ENCODE measurements at regions not wholly inside any gene's neighbourhood (a gene's known extent, or its start where the extent isn't known, plus 50 kb on each side); places are given as distances from the start of the nearest gene placed in this dataset.

DNA sequence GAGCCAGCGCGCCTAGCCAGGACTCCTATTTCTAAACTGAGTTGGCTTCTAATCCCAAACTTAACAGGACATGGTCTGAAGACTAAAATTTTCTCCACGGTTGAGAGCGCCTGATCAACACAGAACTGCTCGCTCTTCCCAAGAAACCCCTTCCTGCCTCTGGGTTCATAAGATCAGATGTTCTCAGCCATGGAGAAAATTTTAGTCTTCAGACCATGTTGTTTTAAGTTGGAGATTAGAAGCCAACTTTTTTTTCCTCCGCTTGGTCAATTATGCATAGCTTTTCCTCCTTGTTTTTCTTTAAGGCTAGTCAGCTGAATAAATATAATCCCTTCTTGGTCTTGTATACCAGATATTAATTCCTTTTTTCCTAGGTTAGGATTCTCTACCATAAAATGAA lies 356.6 kb upstream of the ADAMTS9 start:
- ATAC-seq (no peak), DNase-seq (ENCODE audit: low spot score) (no peak)
- no peaks in the 10 kb centered on the region for H3K4me1 Mint-ChIP-seq
- ChIA-PET POLR2A (no interaction called here), CTCF (interaction anchor here (0.7 kb wide), 1 partner anchor 214 kb away, joined by 3 read pairs; no protein-coding TSS in a partner anchor)
- H3K9me3 Mint-ChIP-seq = peaks cover 24% of the 10 kb centered on the region
- no peaks in the 10 kb centered on the region for H3K27me3 Mint-ChIP-seq (ENCODE audit: low read depth)
- no peak overlapping the region for H3K4me3 Mint-ChIP-seq
- no peak for TF ChIP-seq RORB (CRISPR knock-in tag; IDR thresholded peaks at IDR 0.05)
- TF ChIP-seq, protein P1, sequence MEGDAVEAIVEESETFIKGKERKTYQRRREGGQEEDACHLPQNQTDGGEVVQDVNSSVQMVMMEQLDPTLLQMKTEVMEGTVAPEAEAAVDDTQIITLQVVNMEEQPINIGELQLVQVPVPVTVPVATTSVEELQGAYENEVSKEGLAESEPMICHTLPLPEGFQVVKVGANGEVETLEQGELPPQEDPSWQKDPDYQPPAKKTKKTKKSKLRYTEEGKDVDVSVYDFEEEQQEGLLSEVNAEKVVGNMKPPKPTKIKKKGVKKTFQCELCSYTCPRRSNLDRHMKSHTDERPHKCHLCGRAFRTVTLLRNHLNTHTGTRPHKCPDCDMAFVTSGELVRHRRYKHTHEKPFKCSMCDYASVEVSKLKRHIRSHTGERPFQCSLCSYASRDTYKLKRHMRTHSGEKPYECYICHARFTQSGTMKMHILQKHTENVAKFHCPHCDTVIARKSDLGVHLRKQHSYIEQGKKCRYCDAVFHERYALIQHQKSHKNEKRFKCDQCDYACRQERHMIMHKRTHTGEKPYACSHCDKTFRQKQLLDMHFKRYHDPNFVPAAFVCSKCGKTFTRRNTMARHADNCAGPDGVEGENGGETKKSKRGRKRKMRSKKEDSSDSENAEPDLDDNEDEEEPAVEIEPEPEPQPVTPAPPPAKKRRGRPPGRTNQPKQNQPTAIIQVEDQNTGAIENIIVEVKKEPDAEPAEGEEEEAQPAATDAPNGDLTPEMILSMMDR (IDR thresholded peaks at IDR 0.05) = no peak
- no peak for TF ChIP-seq E2F4 (CRISPR knock-in tag; IDR thresholded peaks at IDR 0.05; ENCODE audit: borderline replicate concordance, low read depth)
- TF ChIP-seq FOXJ3 (CRISPR knock-in tag; IDR thresholded peaks at IDR 0.05; ENCODE audit: borderline replicate concordance) = no peak
- no peak for TF ChIP-seq ZNF263 (CRISPR knock-in tag; IDR thresholded peaks at IDR 0.05; ENCODE audit: low read depth)
- no peaks in the 10 kb centered on the region for H3K36me3 Mint-ChIP-seq
- H3K27ac Mint-ChIP-seq = no peak overlapping the region

DNA sequence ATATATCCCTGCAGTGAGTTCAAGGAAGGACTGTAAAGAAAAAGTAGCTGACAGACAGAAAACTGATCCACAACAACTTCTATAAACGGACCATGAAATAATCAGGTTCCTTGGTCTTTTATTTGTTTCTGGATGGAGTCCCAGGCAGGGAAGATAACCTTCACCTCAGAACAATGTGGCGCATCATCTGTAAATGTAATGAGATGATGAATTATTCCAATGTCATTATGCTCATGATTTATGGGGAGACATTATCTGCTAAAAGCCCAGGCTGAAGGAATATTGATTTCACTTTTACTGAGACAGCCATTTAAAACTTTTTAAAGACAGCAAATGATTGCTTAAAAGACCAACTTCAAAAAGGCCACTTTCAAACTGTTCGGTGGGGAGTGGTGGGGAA lies 354.9 kb upstream of the ADAMTS9 start:
- Mint-ChIP-seq H3K27ac (no peak overlapping the region), H3K36me3 (no peaks in the 10 kb centered on the region), H3K27me3 (ENCODE audit: low read depth) (no peaks in the 10 kb centered on the region), H3K4me3 (no peak overlapping the region), H3K9me3 (peaks cover 24% of the 10 kb centered on the region), H3K4me1 (no peaks in the 10 kb centered on the region)
- TF ChIP-seq, protein P2, sequence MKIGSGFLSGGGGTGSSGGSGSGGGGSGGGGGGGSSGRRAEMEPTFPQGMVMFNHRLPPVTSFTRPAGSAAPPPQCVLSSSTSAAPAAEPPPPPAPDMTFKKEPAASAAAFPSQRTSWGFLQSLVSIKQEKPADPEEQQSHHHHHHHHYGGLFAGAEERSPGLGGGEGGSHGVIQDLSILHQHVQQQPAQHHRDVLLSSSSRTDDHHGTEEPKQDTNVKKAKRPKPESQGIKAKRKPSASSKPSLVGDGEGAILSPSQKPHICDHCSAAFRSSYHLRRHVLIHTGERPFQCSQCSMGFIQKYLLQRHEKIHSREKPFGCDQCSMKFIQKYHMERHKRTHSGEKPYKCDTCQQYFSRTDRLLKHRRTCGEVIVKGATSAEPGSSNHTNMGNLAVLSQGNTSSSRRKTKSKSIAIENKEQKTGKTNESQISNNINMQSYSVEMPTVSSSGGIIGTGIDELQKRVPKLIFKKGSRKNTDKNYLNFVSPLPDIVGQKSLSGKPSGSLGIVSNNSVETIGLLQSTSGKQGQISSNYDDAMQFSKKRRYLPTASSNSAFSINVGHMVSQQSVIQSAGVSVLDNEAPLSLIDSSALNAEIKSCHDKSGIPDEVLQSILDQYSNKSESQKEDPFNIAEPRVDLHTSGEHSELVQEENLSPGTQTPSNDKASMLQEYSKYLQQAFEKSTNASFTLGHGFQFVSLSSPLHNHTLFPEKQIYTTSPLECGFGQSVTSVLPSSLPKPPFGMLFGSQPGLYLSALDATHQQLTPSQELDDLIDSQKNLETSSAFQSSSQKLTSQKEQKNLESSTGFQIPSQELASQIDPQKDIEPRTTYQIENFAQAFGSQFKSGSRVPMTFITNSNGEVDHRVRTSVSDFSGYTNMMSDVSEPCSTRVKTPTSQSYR (CRISPR knock-in tag; IDR thresholded peaks at IDR 0.05) = no peak
- TF ChIP-seq EMX1 (CRISPR knock-in tag; IDR thresholded peaks at IDR 0.05) (no peak), MYBL2 (CRISPR knock-in tag; IDR thresholded peaks at IDR 0.05) (no peak), ZNF512 (CRISPR knock-in tag; IDR thresholded peaks at IDR 0.05; ENCODE audit: borderline replicate concordance) (no peak), ZNF532 (CRISPR knock-in tag; IDR thresholded peaks at IDR 0.05; ENCODE audit: borderline replicate concordance) (no peak)
- TF ChIP-seq, protein P3, sequence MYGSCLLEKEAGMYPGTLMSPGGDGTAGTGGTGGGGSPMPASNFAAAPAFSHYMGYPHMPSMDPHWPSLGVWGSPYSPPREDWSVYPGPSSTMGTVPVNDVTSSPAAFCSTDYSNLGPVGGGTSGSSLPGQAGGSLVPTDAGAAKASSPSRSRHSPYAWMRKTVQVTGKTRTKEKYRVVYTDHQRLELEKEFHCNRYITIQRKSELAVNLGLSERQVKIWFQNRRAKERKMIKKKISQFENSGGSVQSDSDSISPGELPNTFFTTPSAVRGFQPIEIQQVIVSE (CRISPR knock-in tag; IDR thresholded peaks at IDR 0.05; ENCODE audit: borderline replicate concordance) = no peak
- TF ChIP-seq, protein P4, sequence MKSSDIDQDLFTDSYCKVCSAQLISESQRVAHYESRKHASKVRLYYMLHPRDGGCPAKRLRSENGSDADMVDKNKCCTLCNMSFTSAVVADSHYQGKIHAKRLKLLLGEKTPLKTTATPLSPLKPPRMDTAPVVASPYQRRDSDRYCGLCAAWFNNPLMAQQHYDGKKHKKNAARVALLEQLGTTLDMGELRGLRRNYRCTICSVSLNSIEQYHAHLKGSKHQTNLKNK (CRISPR knock-in tag; IDR thresholded peaks at IDR 0.05) = no peak
- TF ChIP-seq, protein P5, sequence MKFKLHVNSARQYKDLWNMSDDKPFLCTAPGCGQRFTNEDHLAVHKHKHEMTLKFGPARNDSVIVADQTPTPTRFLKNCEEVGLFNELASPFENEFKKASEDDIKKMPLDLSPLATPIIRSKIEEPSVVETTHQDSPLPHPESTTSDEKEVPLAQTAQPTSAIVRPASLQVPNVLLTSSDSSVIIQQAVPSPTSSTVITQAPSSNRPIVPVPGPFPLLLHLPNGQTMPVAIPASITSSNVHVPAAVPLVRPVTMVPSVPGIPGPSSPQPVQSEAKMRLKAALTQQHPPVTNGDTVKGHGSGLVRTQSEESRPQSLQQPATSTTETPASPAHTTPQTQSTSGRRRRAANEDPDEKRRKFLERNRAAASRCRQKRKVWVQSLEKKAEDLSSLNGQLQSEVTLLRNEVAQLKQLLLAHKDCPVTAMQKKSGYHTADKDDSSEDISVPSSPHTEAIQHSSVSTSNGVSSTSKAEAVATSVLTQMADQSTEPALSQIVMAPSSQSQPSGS (CRISPR knock-in tag; IDR thresholded peaks at IDR 0.05; ENCODE audit: borderline replicate concordance, low read depth) = no peak
- POLR2A ChIA-PET = no interaction called here
- DNase-seq (ENCODE audit: low spot score) = no peak
- CTCF ChIA-PET = no interaction called here
- no peak for ATAC-seq

Data from WTC11 (cell line).